Parathyroid adenoma (tissue), 2 donors: ENCODE measurements at regions not wholly inside any gene's neighbourhood (a gene's known extent, or its start where the extent isn't known, plus 50 kb on each side); places are given as distances from the start of the nearest gene placed in this dataset.

Experiments used
- H2AFZ ChIP-seq: fragments of 300-600 bp; sonication (generic); one replicate; pipeline ENCODE4 v1.7.0; 2017; ENCODE audit warnings: antibody characterized with exemption, mild to moderate bottlenecking
- H3K27ac ChIP-seq: fragments of 300-600 bp; sonication (generic); one replicate; pipeline ENCODE4 v1.7.0; 2017
- H3K27me3 ChIP-seq: fragments of 300-600 bp; sonication (generic); one replicate; pipeline ENCODE4 v1.7.0; 2017; ENCODE audit warnings: low read length; ENCODE audit not compliant: control insufficient read depth, insufficient read depth
- H3K36me3 ChIP-seq: fragments of 300-600 bp; sonication (generic); one replicate; pipeline ENCODE4 v1.7.0; 2017; ENCODE audit warnings: low read length; ENCODE audit not compliant: control insufficient read depth, insufficient read depth
- H3K4me1 ChIP-seq: fragments of 300-600 bp; sonication (generic); one replicate; pipeline ENCODE4 v1.7.0; 2017; ENCODE audit warnings: control low read depth
- H3K4me2 ChIP-seq: fragments of 300-600 bp; sonication (generic); one replicate; pipeline ENCODE4 v1.7.0; 2017; ENCODE audit warnings: low read length
- H3K4me3 ChIP-seq: fragments of 300-600 bp; sonication (generic); one replicate; pipeline ENCODE4 v1.7.0; 2017; ENCODE audit warnings: low read depth, low read length
- H3K79me2 ChIP-seq: fragments of 300-600 bp; sonication (generic); one replicate; pipeline ENCODE4 v1.7.0; 2017; ENCODE audit warnings: control low read depth
- H3K9ac ChIP-seq: fragments of 300-600 bp; sonication (generic); one replicate; pipeline ENCODE4 v1.7.0; 2017; ENCODE audit warnings: mild to moderate bottlenecking
- H3K9me3 ChIP-seq: fragments of 300-600 bp; sonication (generic); one replicate; pipeline ENCODE4 v1.7.0; 2017; ENCODE audit warnings: low read length; ENCODE audit not compliant: control insufficient read depth
- CTCF ChIP-seq: fragments of 300-600 bp; sonication (generic); IDR thresholded peaks from one replicate; pipeline ENCODE4 v1.7.0; 2017; ENCODE audit warnings: antibody characterized with exemption, mild to moderate bottlenecking
- donor health status: primary hyperparathyroidism.

- Histone ChIP-seq H3K27me3 (no peaks in the 10 kb centered on the region), H3K36me3 (no peaks in the 10 kb centered on the region), H3K4me2 (no peak overlapping the region), H3K27ac (no peak overlapping the region), H3K4me1 (no peaks in the 10 kb centered on the region), H3K4me3 (no peak overlapping the region), H3K9ac (no peak overlapping the region), H3K9me3 (no peaks in the 10 kb centered on the region), H2AFZ (no peak overlapping the region), H3K79me2 (no peaks in the 10 kb centered on the region)
- TF ChIP-seq CTCF, result no peak
These were observed 965.7 kb downstream of the REEP3 start for GRCh38 chr10:64486901-64487300.

- H3K4me3 ChIP-seq, result no peak overlapping the region
- no peaks in the 10 kb centered on the region for H3K79me2 ChIP-seq
- no peak overlapping the region for H3K27ac ChIP-seq
- H3K9ac ChIP-seq, result no peak overlapping the region
- no peaks in the 10 kb centered on the region for H3K27me3 ChIP-seq
- H3K4me1 ChIP-seq, result no peaks in the 10 kb centered on the region
- TF ChIP-seq CTCF, result no peak
- H3K4me2 ChIP-seq, result no peak overlapping the region
- no peaks in the 10 kb centered on the region for H3K36me3 ChIP-seq
- peaks cover 2% of the 10 kb centered on the region for H3K9me3 ChIP-seq
- H2AFZ ChIP-seq, result no peak overlapping the region
These were observed 973.7 kb downstream of the REEP3 start for GRCh38 chr10:64494901-64495300.

- Histone ChIP-seq H3K9me3 (peaks cover 2% of the 10 kb centered on the region), H3K79me2 (no peaks in the 10 kb centered on the region), H3K27me3 (no peaks in the 10 kb centered on the region), H3K4me1 (no peaks in the 10 kb centered on the region), H2AFZ (no peak overlapping the region), H3K4me2 (no peak overlapping the region), H3K4me3 (no peak overlapping the region), H3K36me3 (no peaks in the 10 kb centered on the region), H3K27ac (no peak overlapping the region), H3K9ac (no peak overlapping the region)
- TF ChIP-seq CTCF, result no peak
These were observed 976.1 kb downstream of the REEP3 start for GRCh38 chr10:64497306-64497705.

- Histone ChIP-seq H3K4me2 (no peak overlapping the region), H3K27ac (no peak overlapping the region), H3K27me3 (no peaks in the 10 kb centered on the region), H3K36me3 (no peaks in the 10 kb centered on the region), H3K79me2 (no peaks in the 10 kb centered on the region), H3K9me3 (no peaks in the 10 kb centered on the region), H3K9ac (no peak overlapping the region), H3K4me3 (no peak overlapping the region), H3K4me1 (no peaks in the 10 kb centered on the region), H2AFZ (no peak overlapping the region)
- TF ChIP-seq CTCF, result no peak
These were observed 980.6 kb downstream of the REEP3 start for GRCh38 chr10:64501807-64502206.

- H3K9me3 ChIP-seq, result no peaks in the 10 kb centered on the region
- H3K27ac ChIP-seq, result no peak overlapping the region
- H3K36me3 ChIP-seq, result no peaks in the 10 kb centered on the region
- H3K9ac ChIP-seq, result no peak overlapping the region
- TF ChIP-seq CTCF, result no peak
- H3K4me2 ChIP-seq, result no peak overlapping the region
- H2AFZ ChIP-seq, result no peak overlapping the region
- no peaks in the 10 kb centered on the region for H3K79me2 ChIP-seq
- no peaks in the 10 kb centered on the region for H3K27me3 ChIP-seq
- no peak overlapping the region for H3K4me3 ChIP-seq
- no peaks in the 10 kb centered on the region for H3K4me1 ChIP-seq
These were observed 981.7 kb downstream of the REEP3 start for GRCh38 chr10:64502936-64503335.
